ENCODE measurements at regions not wholly inside any gene's neighbourhood (a gene's known extent, or its start where the extent isn't known, plus 50 kb on each side); places are given as distances from the start of the nearest gene placed in this dataset.

DNA sequence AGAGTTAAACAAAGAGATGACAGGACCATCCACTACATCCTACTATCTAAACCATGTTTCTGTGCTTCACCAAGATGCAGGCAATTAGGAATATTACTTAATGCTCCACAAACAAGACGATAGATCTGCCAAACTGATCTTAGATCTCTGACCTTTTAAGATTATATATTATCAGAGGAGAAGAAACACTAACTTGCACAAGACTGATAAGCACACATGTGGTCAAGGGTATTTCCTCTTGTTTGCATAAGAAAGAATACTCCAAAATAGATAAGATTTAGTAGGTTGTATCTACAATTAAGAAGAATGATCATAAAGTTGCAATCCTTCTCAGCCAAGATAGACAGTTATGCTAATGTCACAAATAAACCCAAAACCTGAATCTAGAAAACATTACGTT is 601.0 kb upstream of the ACO1 start:
- H3K36me3 ChIP-seq (ENCODE audit: insufficient read depth, insufficient read length, low read length): no peaks in the 10 kb centered on the region

DNA sequence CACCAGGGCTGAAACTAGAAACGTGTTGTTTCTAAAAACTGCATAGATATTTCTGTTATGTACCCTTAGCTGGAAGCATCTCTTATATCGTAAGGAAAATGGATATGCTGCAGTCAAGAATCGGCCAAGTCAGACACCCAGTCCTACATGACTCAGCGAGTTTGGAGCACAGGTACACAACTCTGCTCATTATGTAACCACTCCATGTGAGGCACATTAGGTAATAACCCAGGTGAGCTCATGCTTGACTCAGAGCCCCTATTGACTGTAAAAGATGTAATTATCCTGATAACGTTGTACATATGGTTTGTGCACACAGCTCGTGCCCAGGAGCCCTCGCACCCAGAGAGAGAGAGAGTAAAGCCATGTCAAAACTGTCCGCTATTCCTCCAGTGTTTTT is 593.7 kb upstream of the ACO1 start:
- no peak for TF ChIP-seq YY1 (IDR thresholded peaks at IDR 0.05; ENCODE audit: insufficient read depth, insufficient read length)
- H3K9ac ChIP-seq (ENCODE audit: insufficient read length, low read depth): no peak overlapping the region
- no peak overlapping the region for H3K4me3 ChIP-seq (ENCODE audit: insufficient read length, low read depth)
- H3K27me3 ChIP-seq (ENCODE audit: insufficient read depth, insufficient read length): no peaks in the 10 kb centered on the region
- H3K4me1 ChIP-seq (ENCODE audit: insufficient read depth, insufficient read length): no peaks in the 10 kb centered on the region
- no peak for DNase-seq (ENCODE audit: low read depth, low spot score)
- H3K36me3 ChIP-seq (ENCODE audit: insufficient read depth, insufficient read length, low read length): no peaks in the 10 kb centered on the region
- H3K9me3 ChIP-seq (ENCODE audit: insufficient read depth, low read length): no peaks in the 10 kb centered on the region; the same call in 1 of the 2 replicates

More for the DNA sequence above, 601.0 kb upstream of the ACO1 start:
- DNase-seq (ENCODE audit: low read depth, low spot score): no peak
- Histone ChIP-seq H3K4me1 (ENCODE audit: insufficient read depth, insufficient read length) (no peaks in the 10 kb centered on the region), H3K4me3 (ENCODE audit: insufficient read length, low read depth) (no peak overlapping the region), H3K27me3 (ENCODE audit: insufficient read depth, insufficient read length) (no peaks in the 10 kb centered on the region), H3K9ac (ENCODE audit: insufficient read length, low read depth) (no peak overlapping the region), H3K9me3 (ENCODE audit: insufficient read depth, low read length) (peaks cover 23% of the 10 kb centered on the region)
- no peak for TF ChIP-seq YY1 (IDR thresholded peaks at IDR 0.05; ENCODE audit: insufficient read depth, insufficient read length)
- no peak for TF ChIP-seq SUZ12 (IDR thresholded peaks at IDR 0.05; ENCODE audit: extremely low read depth, insufficient read depth, insufficient read length)
- no peak for TF ChIP-seq ZNF274 (IDR thresholded peaks at IDR 0.05; ENCODE audit: low read depth, low read length)

DNA sequence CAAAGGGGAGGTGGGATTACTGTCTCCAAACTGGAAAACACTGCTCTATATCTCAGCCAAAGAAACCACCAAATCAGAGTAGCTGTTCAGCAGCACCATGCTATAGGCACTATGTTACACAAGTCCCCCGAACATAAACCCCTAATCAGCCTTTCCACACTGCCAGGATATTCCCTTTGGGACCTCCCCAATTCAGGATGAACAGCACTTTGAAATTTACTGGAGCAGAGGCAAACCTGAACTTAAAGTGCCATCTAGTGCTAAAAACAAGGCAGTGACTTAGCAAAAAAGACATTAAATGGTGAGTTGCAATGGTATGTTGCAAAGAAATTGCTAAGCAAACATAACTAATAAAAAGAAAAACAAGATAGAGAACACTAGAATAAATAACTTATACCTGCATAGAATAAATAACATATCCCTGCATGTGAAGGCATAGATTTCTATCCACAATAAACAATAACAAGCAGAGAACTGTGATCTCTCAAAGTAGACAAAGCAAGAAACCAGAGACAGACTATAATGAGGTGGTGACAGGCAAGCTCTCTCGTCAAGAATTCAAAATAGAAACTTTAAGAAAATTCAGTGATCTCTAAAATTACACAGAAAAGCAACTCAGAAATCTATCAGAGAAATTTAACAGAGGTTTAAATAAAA is 584.4 kb upstream of the ACO1 start:
- TF ChIP-seq ZNF274 (IDR thresholded peaks at IDR 0.05; ENCODE audit: low read depth, low read length) (no peak), YY1 (IDR thresholded peaks at IDR 0.05; ENCODE audit: insufficient read depth, insufficient read length) (no peak), SUZ12 (IDR thresholded peaks at IDR 0.05; ENCODE audit: extremely low read depth, insufficient read depth, insufficient read length) (no peak)
- Histone ChIP-seq H3K9me3 (ENCODE audit: insufficient read depth, low read length) (no peaks in the 10 kb centered on the region), H3K4me3 (ENCODE audit: insufficient read length, low read depth) (no peak overlapping the region), H3K27me3 (ENCODE audit: insufficient read depth, insufficient read length) (no peaks in the 10 kb centered on the region), H3K9ac (ENCODE audit: insufficient read length, low read depth) (no peak overlapping the region), H3K4me1 (ENCODE audit: insufficient read depth, insufficient read length) (no peaks in the 10 kb centered on the region), H3K36me3 (ENCODE audit: insufficient read depth, insufficient read length, low read length) (no peaks in the 10 kb centered on the region)
- peak; percentile 63 for DNase-seq (ENCODE audit: low read depth, low spot score)

DNA sequence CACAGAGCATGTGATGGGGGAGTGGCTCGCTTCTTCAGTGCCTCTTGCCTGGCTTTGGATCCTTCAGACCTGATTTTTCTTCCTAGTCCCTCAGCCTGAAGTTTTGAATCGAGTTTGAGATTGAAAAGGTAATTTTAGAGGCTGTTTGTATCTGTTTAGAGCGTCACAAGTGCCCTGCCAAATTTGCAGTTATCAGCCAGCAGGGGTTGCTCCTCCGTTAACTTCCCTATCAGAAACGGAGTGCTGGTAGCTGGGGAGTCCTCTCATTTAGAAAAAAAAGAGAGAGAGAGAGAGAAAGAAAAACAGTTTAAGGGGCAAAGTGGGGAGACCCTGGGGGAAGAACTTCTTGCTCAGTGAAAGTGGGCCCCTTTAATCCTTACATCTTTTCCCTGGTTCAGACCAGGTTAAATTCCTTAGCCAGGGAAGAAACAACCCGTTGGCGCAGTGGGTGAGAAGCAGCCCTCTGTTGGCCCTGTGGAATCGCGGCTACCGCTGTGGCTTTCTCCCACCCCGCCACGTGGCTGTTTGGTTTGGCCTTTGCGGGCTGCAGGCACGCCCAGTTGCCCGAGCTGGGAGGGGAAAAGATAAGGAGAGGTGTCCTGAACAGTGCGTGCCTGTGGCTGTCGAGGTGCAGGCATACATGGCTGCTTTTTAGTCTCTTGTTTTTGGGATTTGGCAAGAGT is 576.7 kb upstream of the ACO1 start:
- Histone ChIP-seq H3K9me3 (ENCODE audit: insufficient read depth, low read length) (peaks cover 9% of the 10 kb centered on the region; the same call in 1 of the 2 replicates), H3K4me1 (ENCODE audit: insufficient read depth, insufficient read length) (no peaks in the 10 kb centered on the region), H3K27me3 (ENCODE audit: insufficient read depth, insufficient read length) (no peaks in the 10 kb centered on the region), H3K9ac (ENCODE audit: insufficient read length, low read depth) (no peak overlapping the region), H3K4me3 (ENCODE audit: insufficient read length, low read depth) (no peak overlapping the region), H3K36me3 (ENCODE audit: insufficient read depth, insufficient read length, low read length) (no peaks in the 10 kb centered on the region)
- TF ChIP-seq SUZ12 (IDR thresholded peaks at IDR 0.05; ENCODE audit: extremely low read depth, insufficient read depth, insufficient read length) (no peak), YY1 (IDR thresholded peaks at IDR 0.05; ENCODE audit: insufficient read depth, insufficient read length) (no peak)
- DNase-seq (ENCODE audit: low read depth, low spot score): no peak

DNA sequence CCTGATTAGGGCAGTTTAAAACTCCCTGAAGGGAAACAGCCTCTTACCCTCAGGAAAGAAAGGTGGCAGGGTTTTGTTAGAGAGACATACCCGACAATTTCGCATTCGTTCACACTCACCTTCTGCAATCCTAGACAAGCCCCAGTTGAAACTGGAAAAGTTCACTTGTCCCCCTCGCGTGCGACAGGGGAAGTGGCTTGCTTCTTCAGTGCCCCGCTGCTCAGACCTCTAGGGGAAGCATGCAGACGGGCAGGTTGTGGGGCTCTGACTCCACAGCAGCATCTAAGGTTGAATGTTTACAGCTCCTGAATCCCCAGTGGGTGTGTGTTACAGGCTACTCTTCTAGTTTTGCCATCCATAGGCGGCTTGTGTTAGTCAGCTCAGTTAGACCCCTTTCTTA is 575.7 kb upstream of the ACO1 start:
- Histone ChIP-seq H3K36me3 (ENCODE audit: insufficient read depth, insufficient read length, low read length) (no peaks in the 10 kb centered on the region), H3K4me3 (ENCODE audit: insufficient read length, low read depth) (no peak overlapping the region), H3K4me1 (ENCODE audit: insufficient read depth, insufficient read length) (no peaks in the 10 kb centered on the region), H3K27me3 (ENCODE audit: insufficient read depth, insufficient read length) (no peaks in the 10 kb centered on the region), H3K9me3 (ENCODE audit: insufficient read depth, low read length) (peaks cover 9% of the 10 kb centered on the region; the same call in 1 of the 2 replicates), H3K9ac (ENCODE audit: insufficient read length, low read depth) (no peak overlapping the region)
- TF ChIP-seq YY1 (IDR thresholded peaks at IDR 0.05; ENCODE audit: insufficient read depth, insufficient read length): no peak
- TF ChIP-seq ZNF274 (IDR thresholded peaks at IDR 0.05; ENCODE audit: low read depth, low read length): no peak
- no peak for TF ChIP-seq SUZ12 (IDR thresholded peaks at IDR 0.05; ENCODE audit: extremely low read depth, insufficient read depth, insufficient read length)
- DNase-seq (ENCODE audit: low read depth, low spot score): no peak

DNA sequence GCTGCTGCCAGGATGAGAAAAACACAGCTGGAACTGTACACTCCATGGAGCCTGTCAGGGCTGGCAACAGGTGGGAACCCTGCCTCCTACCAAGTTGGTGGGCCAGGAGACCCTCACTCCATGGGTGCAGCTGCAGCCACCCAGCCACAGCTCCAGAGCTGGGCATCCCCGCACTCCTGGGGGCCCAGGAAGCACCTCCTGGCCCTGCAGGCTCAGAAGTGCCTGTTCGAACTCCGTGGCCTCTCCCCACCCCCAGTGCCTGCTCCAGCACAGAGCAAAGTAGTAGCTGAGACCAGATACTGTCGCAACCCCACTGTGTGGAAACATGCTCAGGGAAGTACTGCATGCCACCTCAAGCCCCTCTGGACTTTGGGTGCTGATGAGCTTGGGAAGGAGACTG is 564.0 kb upstream of the ACO1 start:
- H3K9me3 ChIP-seq (ENCODE audit: insufficient read depth, low read length): peaks cover 14% of the 10 kb centered on the region; the same call in 1 of the 2 replicates
- no peak overlapping the region for H3K4me3 ChIP-seq (ENCODE audit: insufficient read length, low read depth)
- H3K9ac ChIP-seq (ENCODE audit: insufficient read length, low read depth): no peak overlapping the region
- no peak for TF ChIP-seq ZNF274 (IDR thresholded peaks at IDR 0.05; ENCODE audit: low read depth, low read length)
- no peak for TF ChIP-seq YY1 (IDR thresholded peaks at IDR 0.05; ENCODE audit: insufficient read depth, insufficient read length)
- TF ChIP-seq SUZ12 (IDR thresholded peaks at IDR 0.05; ENCODE audit: extremely low read depth, insufficient read depth, insufficient read length): no peak
- H3K4me1 ChIP-seq (ENCODE audit: insufficient read depth, insufficient read length): no peaks in the 10 kb centered on the region
- no peaks in the 10 kb centered on the region for H3K27me3 ChIP-seq (ENCODE audit: insufficient read depth, insufficient read length)
- DNase-seq (ENCODE audit: low read depth, low spot score): no peak
- H3K36me3 ChIP-seq (ENCODE audit: insufficient read depth, insufficient read length, low read length): no peaks in the 10 kb centered on the region

DNA sequence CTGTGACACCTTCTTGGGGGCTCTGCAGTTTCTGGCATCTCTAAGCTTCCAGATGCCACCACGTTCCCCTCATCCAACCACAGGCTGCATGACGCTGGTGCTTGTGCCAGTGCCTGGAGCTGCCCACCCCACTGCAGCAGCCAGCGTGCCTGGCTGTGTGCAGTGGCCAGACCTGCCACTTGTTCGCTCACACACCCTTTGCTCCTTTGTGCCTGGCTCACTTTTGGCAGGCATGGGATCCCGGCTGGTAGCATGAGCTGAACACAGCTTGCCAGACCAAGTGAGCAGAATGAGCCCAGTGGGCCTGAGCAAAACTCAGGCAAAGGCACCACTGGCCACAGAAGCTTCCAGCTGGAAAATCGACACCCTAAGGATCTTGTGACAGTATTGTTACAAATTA is 562.9 kb upstream of the ACO1 start:
- Histone ChIP-seq H3K36me3 (ENCODE audit: insufficient read depth, insufficient read length, low read length) (no peaks in the 10 kb centered on the region), H3K4me3 (ENCODE audit: insufficient read length, low read depth) (no peak overlapping the region), H3K27me3 (ENCODE audit: insufficient read depth, insufficient read length) (no peaks in the 10 kb centered on the region), H3K4me1 (ENCODE audit: insufficient read depth, insufficient read length) (no peaks in the 10 kb centered on the region), H3K9ac (ENCODE audit: insufficient read length, low read depth) (no peak overlapping the region), H3K9me3 (ENCODE audit: insufficient read depth, low read length) (peaks cover 14% of the 10 kb centered on the region; the same call in 1 of the 2 replicates)
- TF ChIP-seq YY1 (IDR thresholded peaks at IDR 0.05; ENCODE audit: insufficient read depth, insufficient read length) (no peak), ZNF274 (IDR thresholded peaks at IDR 0.05; ENCODE audit: low read depth, low read length) (no peak), SUZ12 (IDR thresholded peaks at IDR 0.05; ENCODE audit: extremely low read depth, insufficient read depth, insufficient read length) (no peak)
- DNase-seq (ENCODE audit: low read depth, low spot score): no peak

Measured in NT2/D1 (cell line).